Duodenal mucosa (tissue), 2 donors: ENCODE measurements at regions not wholly inside any gene's neighbourhood (a gene's known extent, or its start where the extent isn't known, plus 50 kb on each side); places are given as distances from the start of the nearest gene placed in this dataset.

Experiments used
- H3K27ac ChIP-seq: one replicate; pipeline ENCODE4 v1.7.0; 2013; ENCODE audit warnings: low read depth, low read length
- H3K27me3 ChIP-seq, 2 donors: one replicate each; pipeline ENCODE4 v1.7.0; 2013; ENCODE audit warnings: low read length in 2 of 2, control low read depth in 1 of 2; ENCODE audit not compliant: insufficient read depth in 2 of 2, control insufficient read depth in 1 of 2
- H3K36me3 ChIP-seq, 2 donors: one replicate each; pipeline ENCODE4 v1.7.0; 2013; ENCODE audit warnings: low read length in 2 of 2, control low read depth in 1 of 2; ENCODE audit not compliant: insufficient read depth in 2 of 2, control insufficient read depth in 1 of 2
- H3K4me1 ChIP-seq, 2 donors: one replicate each; pipeline ENCODE4 v1.7.0; 2013; ENCODE audit warnings: low read length in 2 of 2, control low read depth in 1 of 2; ENCODE audit not compliant: insufficient read depth in 2 of 2, control insufficient read depth in 1 of 2
- H3K4me3 ChIP-seq, 2 donors: one replicate each; pipeline ENCODE4 v1.7.0; 2013; ENCODE audit warnings: low read length in 2 of 2, low read depth in 1 of 2
- H3K9ac ChIP-seq, 2 donors: one replicate each; pipeline ENCODE4 v1.7.0; 2013; ENCODE audit warnings: low read length in 2 of 2, low read depth in 1 of 2
- H3K9me3 ChIP-seq, 2 donors: one replicate each; pipeline ENCODE4 v1.7.0; 2013; ENCODE audit warnings: low read length in 2 of 2, control low read depth in 1 of 2; ENCODE audit not compliant: control insufficient read depth in 1 of 2

- H3K4me1 ChIP-seq: no peaks in the 10 kb centered on the region
- no peak overlapping the region for H3K27ac ChIP-seq
- no peak overlapping the region for H3K4me3 ChIP-seq
- no peaks in the 10 kb centered on the region for H3K36me3 ChIP-seq
- no peak overlapping the region for H3K9ac ChIP-seq
- H3K9me3 ChIP-seq: no peaks in the 10 kb centered on the region
- no peaks in the 10 kb centered on the region for H3K27me3 ChIP-seq
Measured at GRCh38 chr20:22302039-22302438, 282.3 kb downstream of the FOXA2 start.

GRCh38 chr20:22293886-22294285 is 290.5 kb downstream of the FOXA2 start:
- no peak overlapping the region for H3K27ac ChIP-seq
- no peak overlapping the region for H3K4me3 ChIP-seq
- no peak overlapping the region for H3K9ac ChIP-seq
- no peaks in the 10 kb centered on the region for H3K9me3 ChIP-seq
- no peaks in the 10 kb centered on the region for H3K27me3 ChIP-seq
- H3K36me3 ChIP-seq: no peaks in the 10 kb centered on the region
- H3K4me1 ChIP-seq: no peaks in the 10 kb centered on the region

- H3K9ac ChIP-seq: no peak overlapping the region
- no peak overlapping the region for H3K4me3 ChIP-seq
- H3K27ac ChIP-seq: no peak overlapping the region
- no peaks in the 10 kb centered on the region for H3K9me3 ChIP-seq
- no peaks in the 10 kb centered on the region for H3K36me3 ChIP-seq
- H3K27me3 ChIP-seq: no peaks in the 10 kb centered on the region
- no peaks in the 10 kb centered on the region for H3K4me1 ChIP-seq
Measured at GRCh38 chr20:22289442-22289841, 294.9 kb downstream of the FOXA2 start.

- Histone ChIP-seq H3K36me3 (no peaks in the 10 kb centered on the region), H3K4me1 (no peaks in the 10 kb centered on the region), H3K27me3 (no peaks in the 10 kb centered on the region), H3K4me3 (no peak overlapping the region), H3K9ac (no peak overlapping the region), H3K9me3 (no peaks in the 10 kb centered on the region), H3K27ac (no peak overlapping the region)
Measured at GRCh38 chr20:22288957-22289356, 295.4 kb downstream of the FOXA2 start.

GRCh38 chr20:22288156-22288555 is 296.2 kb downstream of the FOXA2 start:
- Histone ChIP-seq H3K4me3 (no peak overlapping the region), H3K27ac (no peak overlapping the region), H3K36me3 (no peaks in the 10 kb centered on the region), H3K9ac (no peak overlapping the region), H3K9me3 (no peaks in the 10 kb centered on the region), H3K27me3 (no peaks in the 10 kb centered on the region), H3K4me1 (no peaks in the 10 kb centered on the region)

GRCh38 chr20:22285555-22285954 is 298.8 kb downstream of the FOXA2 start:
- no peaks in the 10 kb centered on the region for H3K27me3 ChIP-seq
- no peaks in the 10 kb centered on the region for H3K9me3 ChIP-seq

GRCh38 chr20:22282696-22283095 is 301.7 kb downstream of the FOXA2 start:
- no peak overlapping the region for H3K9ac ChIP-seq
- H3K4me1 ChIP-seq: no peaks in the 10 kb centered on the region
- no peaks in the 10 kb centered on the region for H3K27me3 ChIP-seq
- no peak overlapping the region for H3K27ac ChIP-seq
- no peaks in the 10 kb centered on the region for H3K9me3 ChIP-seq
- H3K4me3 ChIP-seq: no peak overlapping the region
- no peaks in the 10 kb centered on the region for H3K36me3 ChIP-seq

More at GRCh38 chr20:22285555-22285954, 298.8 kb downstream of the FOXA2 start:
- no peaks in the 10 kb centered on the region for H3K4me1 ChIP-seq
- no peaks in the 10 kb centered on the region for H3K36me3 ChIP-seq
- no peak overlapping the region for H3K9ac ChIP-seq
- H3K27ac ChIP-seq: no peak overlapping the region
- no peak overlapping the region for H3K4me3 ChIP-seq

GRCh38 chr20:22274330-22274729 is 310.0 kb downstream of the FOXA2 start:
- no peaks in the 10 kb centered on the region for H3K27me3 ChIP-seq
- no peak overlapping the region for H3K4me3 ChIP-seq
- peaks cover 0 to 2% of the 10 kb centered on the region in 2 donors for H3K9me3 ChIP-seq
- no peak overlapping the region for H3K27ac ChIP-seq
- H3K36me3 ChIP-seq: no peaks in the 10 kb centered on the region
- no peaks in the 10 kb centered on the region for H3K4me1 ChIP-seq
- H3K9ac ChIP-seq: no peak overlapping the region

GRCh38 chr20:22268675-22269074 is 315.7 kb downstream of the FOXA2 start:
- H3K9ac ChIP-seq: no peak overlapping the region
- H3K4me1 ChIP-seq: no peaks in the 10 kb centered on the region
- no peak overlapping the region for H3K27ac ChIP-seq
- no peaks in the 10 kb centered on the region for H3K36me3 ChIP-seq
- no peaks in the 10 kb centered on the region for H3K27me3 ChIP-seq
- H3K9me3 ChIP-seq: no peaks in the 10 kb centered on the region
- no peak overlapping the region for H3K4me3 ChIP-seq

- H3K9ac ChIP-seq: no peak overlapping the region
- no peaks in the 10 kb centered on the region for H3K36me3 ChIP-seq
- H3K27me3 ChIP-seq: no peaks in the 10 kb centered on the region
- H3K9me3 ChIP-seq: no peaks in the 10 kb centered on the region
- no peaks in the 10 kb centered on the region for H3K4me1 ChIP-seq
- H3K4me3 ChIP-seq: no peak overlapping the region
- H3K27ac ChIP-seq: no peak overlapping the region
Measured at GRCh38 chr20:22264917-22265316, 319.5 kb downstream of the FOXA2 start.

GRCh38 chr20:22260506-22260905 is 323.9 kb downstream of the FOXA2 start:
- no peak overlapping the region for H3K4me3 ChIP-seq
- no peak overlapping the region for H3K9ac ChIP-seq
- H3K36me3 ChIP-seq: no peaks in the 10 kb centered on the region
- H3K9me3 ChIP-seq: no peaks in the 10 kb centered on the region
- no peak overlapping the region for H3K27ac ChIP-seq
- H3K27me3 ChIP-seq: no peaks in the 10 kb centered on the region
- H3K4me1 ChIP-seq: no peaks in the 10 kb centered on the region
